Activated effector memory CD4-positive, alpha-beta T cell treated with anti-CD3 and anti-CD28 coated beads, Interleukin-2, amount 50 U/mL, for 16 hours (primary cell): ENCODE measurements at regions not wholly inside any gene's neighbourhood (a gene's known extent, or its start where the extent isn't known, plus 50 kb on each side); places are given as distances from the start of the nearest gene placed in this dataset.

Source experiments
- DNase-seq: peaks from one replicate; pipeline ENCODE4 v3.0.0-alpha.2; 2020

DNA sequence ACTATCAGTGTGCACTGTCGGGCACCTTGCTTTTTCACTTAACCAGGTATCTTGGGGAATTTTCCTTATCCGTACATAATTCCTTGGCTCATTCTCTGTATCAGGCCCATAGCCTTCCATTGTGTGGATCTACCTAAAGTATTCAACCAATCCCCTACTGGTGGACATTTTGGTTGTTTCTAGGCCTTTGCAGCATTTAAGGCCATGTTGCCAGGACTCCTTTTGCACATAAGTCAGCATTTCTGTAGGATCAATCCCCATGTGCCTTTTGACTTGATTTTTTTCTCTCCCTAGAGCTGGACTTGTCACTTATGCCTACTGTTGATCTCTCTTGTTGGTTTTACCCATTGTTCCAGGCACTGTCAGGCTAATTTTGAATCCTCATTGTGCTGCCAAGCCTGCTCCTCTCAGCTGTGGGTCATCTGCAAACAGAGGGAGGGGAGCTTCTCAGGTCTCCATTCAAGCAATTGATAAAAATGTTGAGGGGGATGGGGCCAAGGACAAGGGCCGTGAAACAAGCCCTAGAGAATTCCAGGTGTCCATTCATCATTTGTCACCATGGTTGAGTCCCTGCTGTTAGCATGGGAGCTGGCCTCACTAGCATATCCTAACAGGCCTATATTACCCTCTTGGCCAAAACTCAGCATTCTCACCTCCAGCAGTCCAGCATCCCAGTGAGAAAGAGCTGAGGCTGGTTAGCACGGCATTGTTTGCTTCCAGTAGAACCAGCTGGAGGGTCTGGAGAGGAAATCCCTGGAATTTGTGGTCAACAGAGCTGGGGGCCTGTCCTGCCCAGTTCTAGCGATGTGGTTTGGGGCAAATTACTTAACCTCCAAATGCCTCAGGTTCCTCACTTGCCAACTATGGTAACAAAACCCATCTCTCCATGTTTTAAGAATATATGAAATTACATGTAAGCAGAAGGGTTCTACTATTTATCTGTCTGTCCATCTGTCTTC lies 178.4 kb downstream of the MRPL14 start:
- peak; percentile 17 for DNase-seq

DNA sequence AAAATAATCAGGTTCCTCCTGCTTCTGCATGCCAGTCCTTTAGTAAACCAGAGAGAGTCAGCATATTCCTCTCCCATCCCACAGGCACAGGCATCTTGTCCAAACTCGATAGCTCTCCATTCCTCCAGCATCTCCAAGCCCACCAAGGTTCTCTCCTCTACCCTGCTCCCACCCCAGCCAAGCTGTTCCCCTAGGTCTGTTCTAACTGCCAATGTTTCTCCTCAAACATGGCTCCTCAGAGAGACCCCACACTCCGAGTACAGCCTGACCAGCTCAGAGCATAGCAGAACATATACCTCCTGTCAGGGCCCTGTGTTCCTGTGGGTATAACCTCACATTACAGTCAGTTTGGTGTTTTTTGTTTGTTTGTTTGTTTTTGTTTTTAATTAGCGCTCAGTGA lies 177.8 kb downstream of the VEGFA start:
- DNase-seq = peak; percentile 51

DNA sequence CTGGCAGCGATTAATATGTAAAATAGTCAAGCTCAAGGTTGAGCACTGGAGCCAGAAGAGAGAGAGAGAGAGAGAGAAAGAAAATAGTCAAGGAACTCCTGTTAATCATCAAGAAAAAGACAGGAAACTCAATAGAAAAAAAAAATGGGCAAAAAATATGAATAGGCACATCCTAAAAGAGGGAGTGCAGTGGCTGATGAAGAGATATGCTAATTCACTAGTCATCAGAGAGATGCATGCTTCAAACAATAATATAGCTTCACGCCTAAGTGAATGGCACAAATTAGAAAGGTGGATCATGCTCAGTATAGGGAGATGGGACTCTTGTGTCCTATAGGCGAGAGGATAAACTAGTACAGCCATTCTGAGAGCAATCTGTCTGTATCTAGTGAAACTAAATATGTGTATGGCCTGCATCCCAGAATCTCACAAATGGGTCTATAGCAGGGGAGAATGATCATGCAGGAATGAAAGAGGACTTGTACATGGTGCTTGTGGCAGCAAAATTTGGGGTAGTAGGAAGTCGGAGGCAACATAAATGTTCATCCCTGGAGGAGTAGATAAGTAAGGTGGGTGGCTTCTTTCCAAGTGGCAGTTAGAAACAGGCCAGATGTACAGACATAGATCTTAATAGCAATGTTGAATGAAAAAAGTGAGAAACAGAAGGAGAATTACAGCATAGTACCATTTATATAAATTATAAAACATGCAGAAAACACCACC lies 176.8 kb downstream of the VEGFA start:
- DNase-seq = no peak

DNA sequence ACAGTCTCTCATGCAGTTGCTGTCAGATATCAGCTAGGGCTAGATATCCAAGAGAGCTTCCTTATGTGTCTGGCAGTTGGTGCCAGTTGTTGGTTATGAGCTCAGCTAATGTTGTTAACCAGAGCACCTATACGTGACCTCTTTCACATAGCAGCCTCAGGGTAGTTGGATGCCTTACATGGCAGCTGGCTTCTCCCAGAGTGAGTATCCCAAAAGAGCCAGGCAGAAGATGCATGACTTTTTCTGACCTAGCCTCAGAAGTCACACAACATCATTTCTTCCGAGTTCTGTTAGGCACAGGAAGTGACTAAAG lies 175.7 kb downstream of the VEGFA start:
- DNase-seq = no peak

DNA sequence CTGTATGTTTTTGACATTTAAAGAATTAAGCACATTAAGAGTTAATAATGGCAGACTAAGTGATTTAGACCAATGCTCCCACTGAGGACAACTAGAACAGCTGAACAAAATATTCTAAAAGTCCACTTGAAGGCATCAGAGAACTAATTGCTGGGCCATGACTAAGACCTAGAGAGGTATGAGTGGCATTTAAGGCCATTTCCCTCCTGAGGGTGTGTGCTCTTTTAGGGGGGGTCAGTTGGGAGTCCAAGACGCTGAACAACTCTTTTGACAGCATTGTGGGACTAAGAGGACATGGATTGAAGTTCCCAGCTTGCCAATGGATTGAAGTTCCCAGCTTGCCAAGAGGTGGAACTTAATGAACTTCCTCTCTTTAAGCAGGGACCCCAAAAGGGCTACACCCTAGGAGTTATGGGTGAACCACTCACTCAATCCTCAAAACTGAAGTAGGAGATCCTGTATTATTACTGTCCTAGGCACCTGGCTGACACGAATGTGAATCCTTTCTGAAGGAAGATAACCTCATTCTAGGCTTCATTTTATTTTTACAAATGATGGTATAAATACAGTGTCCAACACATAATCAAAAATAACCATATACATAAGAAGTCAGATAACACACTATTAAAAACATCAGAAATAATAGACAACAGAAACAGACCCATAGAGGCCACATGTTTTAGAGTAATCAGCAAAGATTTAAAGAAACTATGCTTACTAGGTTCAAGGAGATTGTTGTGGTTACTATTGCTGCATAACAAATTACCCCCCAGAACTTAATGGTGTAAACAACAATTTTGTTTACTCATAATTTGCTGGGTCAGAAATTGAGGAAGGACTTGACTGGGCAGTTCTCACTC lies 175.1 kb downstream of the VEGFA start:
- DNase-seq = no peak

DNA sequence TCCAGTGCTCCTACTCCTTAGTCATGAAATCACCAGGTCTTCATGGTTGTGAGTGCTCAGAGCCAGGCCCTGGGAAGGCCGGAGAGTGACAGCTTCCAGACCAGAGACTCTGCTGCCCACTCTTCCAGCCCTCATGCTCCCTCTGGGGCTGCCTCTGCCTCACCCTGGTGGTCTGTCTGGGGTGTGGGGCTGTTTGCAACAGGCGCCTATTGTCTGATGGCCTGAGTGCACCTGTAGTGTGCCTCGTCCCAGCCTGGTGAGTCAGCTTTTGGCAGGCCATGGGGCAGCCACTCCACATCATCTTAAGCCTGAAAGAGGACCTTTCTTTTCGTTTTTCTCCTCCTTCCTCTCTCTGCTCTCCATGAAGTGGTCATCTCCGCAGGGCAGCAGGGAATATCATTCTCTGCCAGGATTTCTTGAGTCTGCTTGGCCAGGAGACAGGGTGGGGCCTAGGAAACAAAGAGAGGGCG lies 173.8 kb downstream of the VEGFA start:
- DNase-seq = no peak

DNA sequence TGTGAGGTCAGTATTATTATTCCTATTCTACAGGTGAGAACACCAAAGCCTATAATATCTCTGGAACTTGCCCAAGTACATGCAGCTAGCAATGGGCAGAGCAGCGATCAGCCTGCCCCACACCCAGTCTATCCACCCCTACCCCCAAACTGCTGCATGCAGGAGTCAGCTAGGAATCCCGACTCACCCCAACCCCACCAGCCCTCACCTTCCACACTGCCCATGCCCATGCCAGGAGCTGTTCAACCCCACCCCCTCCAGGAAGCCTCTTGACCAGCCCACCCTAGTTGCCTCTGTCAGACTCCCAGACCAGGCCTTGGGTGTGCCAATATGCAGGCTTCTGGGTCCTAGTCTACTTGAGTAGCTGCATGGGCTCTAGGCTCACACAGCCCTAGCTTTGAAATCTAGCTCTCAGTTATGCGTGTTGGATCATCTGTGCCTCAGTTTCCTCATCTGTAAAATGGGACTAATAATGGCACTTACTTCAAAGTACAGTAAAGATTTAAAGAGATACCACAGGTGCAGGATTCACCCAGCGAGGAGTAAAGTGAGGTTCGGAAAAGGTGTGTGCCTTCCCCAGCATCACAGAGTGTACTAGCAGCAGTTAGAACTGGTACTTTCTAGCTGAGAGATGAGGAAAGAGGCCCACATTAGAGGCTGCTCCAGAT lies 173.2 kb downstream of the VEGFA start:
- no peak for DNase-seq

DNA sequence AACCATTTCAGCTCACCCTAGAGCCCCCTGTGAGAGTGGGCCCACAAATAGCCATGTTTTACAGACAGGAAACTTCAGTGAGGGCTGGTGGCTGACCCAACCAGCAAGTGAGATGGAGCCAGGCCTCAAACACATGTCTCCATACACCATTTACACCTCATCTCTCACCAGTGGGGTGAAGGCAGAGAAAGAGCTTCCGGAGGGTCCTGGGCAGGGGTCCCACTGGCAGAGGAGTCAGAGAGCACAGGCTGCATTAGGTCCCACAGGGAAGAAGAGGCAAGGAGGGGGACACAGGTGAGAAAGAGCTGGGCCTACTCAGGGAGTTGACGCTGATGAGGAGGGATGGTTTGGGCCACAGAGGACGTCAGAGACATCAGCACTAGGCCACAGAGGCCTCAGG lies 172.6 kb downstream of the VEGFA start:
- DNase-seq = no peak

DNA sequence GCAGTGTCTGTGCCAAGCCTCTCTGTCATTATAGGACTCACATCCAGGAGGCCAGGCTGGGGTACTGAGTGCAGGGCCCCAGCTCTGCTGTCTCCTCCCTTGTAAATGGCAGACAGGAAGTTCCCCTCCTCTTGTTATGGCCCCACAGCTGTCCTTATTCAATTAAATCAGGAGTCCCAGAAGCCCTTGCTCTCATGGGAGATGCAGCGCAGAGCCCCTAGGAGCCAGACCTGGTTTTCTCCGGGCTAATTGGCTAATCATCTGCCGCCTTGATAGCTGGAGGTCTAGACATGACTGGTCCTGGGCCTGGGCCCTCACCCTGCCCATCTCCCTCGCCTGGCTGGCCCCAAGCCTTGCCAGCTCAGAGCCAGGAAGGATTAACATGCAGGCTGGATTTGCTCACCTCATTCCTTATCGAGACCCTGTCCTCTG lies 172.0 kb downstream of the VEGFA start:
- DNase-seq = no peak

DNA sequence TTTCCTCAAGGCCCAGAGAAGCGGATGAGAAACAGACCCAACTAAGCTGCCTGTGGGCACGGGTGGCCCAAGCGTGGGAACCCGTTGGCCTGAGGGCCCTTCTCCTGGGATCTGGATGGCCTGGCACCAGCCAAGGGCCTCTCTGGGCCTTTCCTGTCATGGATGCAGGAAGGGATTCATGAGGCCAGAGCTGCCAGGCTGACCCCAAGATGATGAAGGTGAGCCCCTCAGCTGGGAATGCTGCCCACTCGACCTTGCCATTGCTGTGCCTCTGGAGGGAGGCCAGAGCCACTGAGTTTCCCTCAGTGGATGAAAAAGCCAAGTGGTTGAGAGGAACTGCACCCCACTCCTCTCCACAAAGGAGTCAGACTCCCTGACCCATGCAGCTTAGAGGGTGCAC lies 171.2 kb downstream of the VEGFA start:
- peak; percentile 39 for DNase-seq

DNA sequence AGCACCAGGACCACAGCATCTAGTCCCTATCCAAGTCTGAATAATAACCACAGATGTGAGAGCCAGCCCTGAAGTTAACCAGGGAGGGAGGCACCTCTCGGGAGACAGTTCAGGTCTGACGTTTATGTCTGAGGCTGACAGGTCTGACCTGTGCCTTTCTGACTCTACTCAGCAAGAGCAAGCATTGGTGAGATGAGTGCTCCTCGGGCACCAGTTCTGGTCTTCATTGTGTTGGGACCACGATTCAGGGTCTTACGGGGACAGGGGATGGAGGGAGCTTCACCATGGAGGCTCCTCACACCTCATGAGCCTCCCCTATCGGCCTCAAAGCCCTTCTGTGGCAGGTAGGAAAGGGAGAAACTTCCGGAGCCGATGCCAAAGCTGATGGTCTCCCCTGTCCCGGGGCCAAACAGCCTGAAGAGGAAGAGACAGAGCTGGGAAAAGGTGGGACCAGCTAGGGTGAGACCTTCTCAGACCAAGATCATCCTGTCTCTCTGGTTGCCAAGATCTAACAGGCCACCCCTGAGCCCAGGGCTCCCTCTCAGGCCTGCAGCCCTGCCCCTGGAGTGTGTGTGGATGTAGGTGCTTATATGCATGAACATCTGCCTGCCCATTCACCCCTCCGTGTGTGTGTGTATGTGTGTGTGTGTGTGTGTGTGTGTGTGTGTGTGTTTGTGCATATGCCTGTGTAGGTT lies 170.5 kb downstream of the VEGFA start:
- peak; percentile 42 for DNase-seq

DNA sequence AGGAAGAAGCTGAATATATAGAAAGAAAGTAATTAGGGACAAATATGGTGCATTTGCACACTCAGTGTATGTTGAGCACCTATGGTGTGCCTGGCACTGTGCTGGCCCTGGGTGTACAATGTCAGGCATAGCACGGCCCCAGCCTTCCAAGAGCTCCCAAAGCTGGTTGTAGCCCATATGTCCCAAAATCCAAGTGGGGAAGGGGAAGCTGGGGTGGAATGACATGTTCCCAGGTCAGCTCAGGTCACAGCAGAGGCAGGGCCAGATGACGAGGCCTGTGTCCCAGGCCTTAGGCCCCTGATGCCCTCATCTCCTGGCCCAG lies 170.0 kb downstream of the VEGFA start:
- DNase-seq = no peak

DNA sequence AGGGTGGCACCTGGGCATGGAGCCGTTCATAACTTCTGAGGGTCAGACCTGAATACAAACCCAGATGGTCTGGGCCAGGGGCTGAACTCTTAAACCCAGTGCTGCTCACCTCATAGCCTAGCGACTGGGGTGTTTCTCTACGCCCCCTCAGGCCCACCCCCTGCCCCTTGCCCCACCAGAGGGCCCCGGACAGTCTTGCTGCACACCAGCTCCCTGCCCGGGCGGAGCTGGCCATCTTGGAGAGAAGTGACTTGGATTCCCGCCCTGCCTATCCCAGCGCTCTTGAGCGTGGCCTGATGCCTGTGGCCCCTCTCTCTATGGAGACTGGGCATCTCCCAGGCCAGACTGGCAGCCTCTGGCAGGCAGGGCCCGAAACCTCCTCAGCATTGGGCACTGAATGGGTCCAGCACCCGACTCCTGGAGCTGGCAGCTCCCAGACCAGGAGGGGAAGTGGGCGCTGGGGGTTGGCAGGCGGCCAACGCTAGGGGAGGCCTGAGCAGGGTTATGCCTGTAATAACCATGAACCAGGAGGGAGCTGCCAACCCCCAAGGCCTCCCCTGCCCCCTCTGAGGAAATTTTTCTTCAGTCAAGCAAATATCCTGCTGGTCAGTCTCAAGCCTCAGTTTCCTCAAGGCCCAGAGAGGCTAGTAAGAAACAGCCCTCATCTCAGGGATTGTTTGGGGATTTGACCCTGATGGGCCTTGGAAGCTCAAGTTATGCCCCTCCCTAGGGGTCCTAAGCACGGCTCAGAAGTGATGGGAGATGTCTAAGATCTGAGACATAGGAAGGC lies 169.5 kb downstream of the VEGFA start:
- DNase-seq = peak; percentile 50

DNA sequence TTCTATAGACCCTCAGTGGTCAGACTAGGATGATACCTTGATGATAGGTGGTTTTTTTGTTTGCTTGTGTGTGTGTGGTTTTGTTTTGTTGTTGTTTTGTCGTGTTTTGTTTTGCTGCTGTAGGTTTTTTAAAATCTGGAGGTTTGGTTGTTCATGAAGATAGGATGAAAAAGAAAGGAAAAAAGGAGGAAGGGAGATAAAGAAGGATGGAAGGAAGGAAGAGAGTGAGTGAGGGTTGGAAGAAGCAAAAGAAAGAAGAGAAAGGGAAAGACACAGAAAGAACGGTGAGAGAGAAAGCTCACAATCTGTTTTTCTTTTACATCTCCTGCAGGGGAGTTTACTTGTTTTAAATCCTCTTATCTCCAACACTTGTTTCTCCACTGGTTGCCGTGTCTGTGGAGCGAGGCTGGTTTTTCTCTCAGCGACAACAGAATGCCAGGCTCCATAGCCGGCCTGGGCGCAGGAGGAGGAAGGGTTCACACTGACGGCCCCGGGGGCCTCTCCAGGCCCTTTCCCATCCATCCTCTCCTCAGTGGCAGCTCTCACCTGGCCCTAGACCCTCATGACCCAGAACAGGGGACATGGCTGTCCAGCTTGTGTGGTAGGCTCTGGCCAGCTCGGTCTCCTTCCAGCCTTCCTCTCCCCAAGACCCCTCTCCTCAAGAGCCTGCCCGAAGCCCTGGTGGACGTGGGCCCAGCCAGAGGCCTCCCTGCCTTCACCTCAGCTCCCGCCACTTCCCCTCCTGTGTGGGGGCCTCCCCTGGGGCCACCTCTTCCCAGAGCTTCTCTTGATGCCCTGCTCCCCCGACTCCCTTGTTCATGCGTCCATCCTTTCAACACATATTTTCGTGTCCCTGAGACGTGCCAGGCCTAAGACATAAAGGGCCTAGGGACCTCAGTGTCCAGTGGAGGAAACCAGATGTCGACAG lies 168.4 kb downstream of the VEGFA start:
- DNase-seq = peak; percentile 48

DNA sequence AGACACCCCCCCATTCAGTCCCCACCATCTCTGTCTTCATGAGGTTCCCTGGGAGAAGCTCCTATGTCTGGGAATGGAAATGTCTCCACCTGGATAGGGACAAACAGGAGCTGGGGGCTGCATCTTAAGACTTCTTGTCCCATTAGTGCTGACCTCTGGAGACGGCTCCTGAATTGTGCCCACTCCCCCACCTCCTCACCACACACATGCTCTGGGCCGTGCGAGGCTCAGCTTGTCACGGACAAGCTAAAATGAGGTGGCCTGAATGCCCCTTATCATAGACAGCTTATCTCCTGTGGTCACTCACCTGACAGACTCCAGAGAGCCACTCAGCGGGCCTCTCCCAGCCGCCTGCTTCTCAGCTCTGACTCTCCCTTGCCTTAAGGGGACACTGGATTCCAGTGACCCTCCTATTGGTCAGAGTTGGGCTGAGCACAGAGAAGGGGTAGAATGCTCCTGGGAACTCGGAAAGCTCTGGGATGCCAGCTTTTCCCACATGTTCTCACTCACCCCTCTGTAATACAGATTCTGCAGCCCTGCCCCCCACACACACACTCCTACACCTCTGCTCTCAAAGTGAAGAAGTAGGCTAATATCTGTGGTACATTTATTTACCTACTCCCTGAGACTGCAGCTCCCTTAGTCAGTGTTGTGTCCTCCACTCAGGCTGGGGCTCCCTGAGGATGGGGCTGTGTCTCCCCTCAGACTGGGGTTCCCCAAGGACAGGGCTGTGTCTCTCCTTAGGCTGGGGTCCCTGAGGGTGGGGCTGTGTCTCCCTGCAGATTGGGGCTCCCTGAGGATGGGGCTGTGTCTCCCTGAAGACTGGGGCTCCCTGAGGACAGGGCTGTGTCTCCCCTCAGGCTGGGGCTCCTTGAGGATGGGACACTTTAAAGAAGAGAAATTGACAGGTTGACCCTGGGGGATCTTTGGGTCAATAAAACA lies 167.5 kb downstream of the VEGFA start:
- DNase-seq = peak; percentile 17

DNA sequence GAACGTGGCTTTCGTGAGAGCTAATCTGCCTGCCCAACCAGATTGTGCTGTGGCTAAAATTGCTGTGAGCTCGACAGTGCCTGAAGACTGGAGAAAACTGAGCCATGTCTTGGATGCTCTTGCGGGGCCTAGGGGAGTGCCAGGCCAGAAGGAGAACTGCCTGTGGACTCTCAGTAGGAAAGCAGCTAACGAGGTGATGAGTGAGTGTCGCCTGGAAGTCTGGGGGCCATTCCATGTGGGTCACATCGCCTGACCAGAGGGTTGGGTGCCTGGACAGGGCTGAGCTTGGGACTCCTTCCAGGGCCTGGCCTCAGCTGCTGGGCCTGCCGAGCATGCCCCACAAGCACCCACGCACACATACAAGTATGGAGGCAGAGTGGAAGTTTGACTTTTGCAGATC lies 166.5 kb downstream of the VEGFA start:
- DNase-seq = peak; percentile 41

DNA sequence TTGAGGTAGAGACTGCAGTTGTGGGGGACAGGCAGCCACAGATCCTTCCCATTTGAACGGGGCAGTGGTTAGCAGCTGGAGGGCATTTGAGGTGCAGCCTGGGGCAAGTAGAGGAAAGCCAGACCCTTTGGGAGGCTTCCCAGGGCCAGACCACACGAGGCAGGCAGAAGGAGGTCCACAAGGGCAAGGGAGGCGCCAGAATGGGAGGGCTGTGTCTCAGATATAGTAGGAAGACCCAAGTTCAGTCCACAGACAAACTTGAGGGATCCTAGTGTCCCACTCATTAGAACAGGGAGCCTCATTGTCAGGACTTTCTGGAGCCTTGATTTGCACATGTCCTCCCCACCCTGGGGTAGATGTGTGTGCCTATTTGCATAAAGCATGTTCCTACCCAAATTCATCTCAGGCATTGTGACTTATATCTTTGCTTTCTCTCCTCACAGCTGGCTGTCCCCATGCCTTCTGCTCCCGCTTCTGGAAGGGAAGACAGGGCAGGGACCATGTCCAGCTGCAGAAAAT lies 166.0 kb downstream of the VEGFA start:
- DNase-seq = no peak

DNA sequence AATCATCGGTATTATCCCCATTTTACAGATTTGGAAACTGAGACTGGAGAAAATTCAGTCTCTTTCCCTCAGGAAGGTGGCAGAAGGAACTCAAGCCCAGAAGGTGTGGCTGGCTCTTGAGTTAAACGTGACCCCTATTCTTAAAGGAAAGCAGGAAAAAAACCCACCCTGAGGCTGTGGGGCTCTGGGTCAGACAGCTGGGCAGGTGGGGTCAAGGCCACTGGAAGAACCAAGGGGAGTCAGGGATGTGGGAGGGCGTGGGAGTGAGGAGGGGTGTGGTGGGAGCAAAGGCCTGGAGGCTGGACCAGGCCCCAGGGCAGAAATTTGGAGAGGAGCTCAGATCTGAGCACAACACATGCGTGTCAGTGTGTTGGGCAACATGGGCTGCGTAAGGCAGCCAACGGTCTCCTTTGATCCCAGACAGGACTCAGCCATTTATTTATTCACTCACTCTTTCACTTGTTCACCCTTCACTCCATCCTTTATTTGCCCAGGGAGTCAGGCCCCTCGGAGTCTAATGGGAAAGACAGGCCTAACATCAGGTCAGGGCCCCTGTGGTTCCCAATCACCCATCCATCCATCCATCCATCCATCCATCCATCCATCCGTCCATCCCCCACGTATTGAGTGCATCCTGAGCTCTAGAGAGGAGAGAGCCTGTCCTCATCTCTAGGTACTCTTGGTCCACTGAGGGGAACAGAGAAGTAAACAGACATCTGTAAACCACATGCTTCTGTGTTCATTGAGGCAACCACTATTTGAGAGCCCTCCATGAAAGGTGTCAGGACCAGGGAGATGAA lies 165.0 kb downstream of the VEGFA start:
- DNase-seq = peak; percentile 3
